Astrocyte (in vitro differentiated cells and primary cell): ENCODE measurements at regions not wholly inside any gene's neighbourhood (a gene's known extent, or its start where the extent isn't known, plus 50 kb on each side); places are given as distances from the start of the nearest gene placed in this dataset.

ENCODE experiments used
- DNase-seq: peaks from one replicate; pipeline ENCODE4 v3.0.0-alpha.2; 2010; ENCODE audit warnings: low read depth
- FAIRE-seq: peaks from 2 replicates; lab custom pipeline; 2011; peaks lifted over from hg19 to GRCh38; lab: Jason Lieb, UNC
- H2AFZ ChIP-seq: 2 replicates; pipeline ENCODE4 v1.6.0; 2012; ENCODE audit warnings: low read depth, low read length, inconsistent platforms
- H3K27ac ChIP-seq: 2 replicates; pipeline ENCODE4 v1.5.1; 2011; ENCODE audit warnings: low read depth, low read length, inconsistent platforms
- H3K27me3 ChIP-seq: 2 replicates; pipeline ENCODE4 v1.6.0; 2011; ENCODE audit warnings: low read length, inconsistent platforms; ENCODE audit not compliant: insufficient read depth
- H3K36me3 ChIP-seq: 2 replicates; pipeline ENCODE4 v1.5.1; 2011; ENCODE audit warnings: low read length, inconsistent platforms; ENCODE audit not compliant: insufficient read depth
- H3K4me1 ChIP-seq: 2 replicates; pipeline ENCODE4 v1.5.1; 2011; ENCODE audit warnings: low read length, inconsistent platforms; ENCODE audit not compliant: insufficient read depth
- H3K4me2 ChIP-seq: 2 replicates; pipeline ENCODE4 v1.6.0; 2012; ENCODE audit warnings: low read length, inconsistent platforms
- H3K4me3 ChIP-seq: 2 replicates; pipeline ENCODE4 v1.5.1; 2011; ENCODE audit warnings: low read depth, mild to moderate bottlenecking, low read length, inconsistent platforms; ENCODE audit not compliant: insufficient read depth
- H3K79me2 ChIP-seq: 2 replicates; pipeline ENCODE4 v1.6.0; 2012; ENCODE audit warnings: mild to moderate bottlenecking, low read length, inconsistent platforms; ENCODE audit not compliant: insufficient read depth
- H3K9ac ChIP-seq: 2 replicates; pipeline ENCODE4 v1.6.0; 2012; ENCODE audit warnings: mild to moderate bottlenecking, low read length, inconsistent platforms
- H3K9me3 ChIP-seq: 2 replicates; pipeline ENCODE4 v1.5.1; 2012; ENCODE audit warnings: low read depth, mild to moderate bottlenecking, low read length, inconsistent platforms; ENCODE audit not compliant: insufficient read depth
- H4K20me1 ChIP-seq: 2 replicates; pipeline ENCODE4 v1.6.0; 2012; ENCODE audit warnings: low read length, inconsistent platforms; ENCODE audit not compliant: insufficient read depth
- H3K27ac Mint-ChIP-seq: one replicate; pipeline ENCODE4 v1.8.0; 2021; ENCODE audit warnings: mild to moderate bottlenecking, mixed read lengths; ENCODE audit not compliant: unreplicated experiment
- H3K27me3 Mint-ChIP-seq: one replicate; pipeline ENCODE4 v1.8.0; 2021; ENCODE audit warnings: low read depth, mixed read lengths; ENCODE audit not compliant: unreplicated experiment
- H3K36me3 Mint-ChIP-seq: one replicate; pipeline ENCODE4 v1.8.0; 2021; ENCODE audit warnings: low read depth, mixed read lengths; ENCODE audit not compliant: unreplicated experiment
- H3K4me1 Mint-ChIP-seq: one replicate; pipeline ENCODE4 v1.8.0; 2021; ENCODE audit warnings: low read depth, mixed read lengths; ENCODE audit not compliant: unreplicated experiment
- H3K4me3 Mint-ChIP-seq: one replicate; pipeline ENCODE4 v1.8.0; 2021; ENCODE audit warnings: mild to moderate bottlenecking, moderate library complexity, mixed read lengths; ENCODE audit not compliant: unreplicated experiment
- H3K9me3 Mint-ChIP-seq: one replicate; pipeline ENCODE4 v1.8.0; 2021; ENCODE audit warnings: mild to moderate bottlenecking, mixed read lengths; ENCODE audit not compliant: unreplicated experiment
- CTCF ChIP-seq: IDR thresholded peaks from 2 replicates; pipeline ENCODE4 v1.5.1; 2011; ENCODE audit warnings: low read depth, mild to moderate bottlenecking, inconsistent platforms, low read length, moderate library complexity; ENCODE audit not compliant: insufficient read depth
- EZH2 ChIP-seq: IDR thresholded peaks from 2 replicates; pipeline ENCODE4 v1.6.1; 2012; ENCODE audit warnings: mild to moderate bottlenecking, low read length, inconsistent platforms; ENCODE audit not compliant: insufficient read depth

- FAIRE-seq (no peak), DNase-seq (no peak)
- Mint-ChIP-seq H3K27me3 (peaks cover 38% of the 10 kb centered on the region), H3K9me3 (no peaks in the 10 kb centered on the region), H3K36me3 (no peaks in the 10 kb centered on the region), H3K27ac (no peak overlapping the region), H3K4me3 (no peak overlapping the region), H3K4me1 (peaks cover 2% of the 10 kb centered on the region)
- no peaks in the 10 kb centered on the region for H3K9me3 ChIP-seq
- H3K4me1 ChIP-seq, result peaks cover 7% of the 10 kb centered on the region
- TF ChIP-seq CTCF (no peak), EZH2 (no peak)
- no peak overlapping the region for H3K4me3 ChIP-seq
- H3K4me2 ChIP-seq, result no peak overlapping the region
- H2AFZ ChIP-seq, result no peak overlapping the region
- H3K27ac ChIP-seq, result no peak overlapping the region
- H4K20me1 ChIP-seq, result no peaks in the 10 kb centered on the region
- H3K36me3 ChIP-seq, result no peaks in the 10 kb centered on the region
- H3K9ac ChIP-seq, result no peak overlapping the region
- H3K79me2 ChIP-seq, result no peaks in the 10 kb centered on the region
- H3K27me3 ChIP-seq, result no peaks in the 10 kb centered on the region
These were observed 167.1 kb downstream of the MAFB start for GRCh38 chr20:40521962-40522361.

GRCh38 chr20:40519918-40520317 lies 169.1 kb downstream of the MAFB start:
- Mint-ChIP-seq H3K9me3 (no peaks in the 10 kb centered on the region), H3K36me3 (no peaks in the 10 kb centered on the region), H3K4me3 (no peak overlapping the region), H3K27ac (no peak overlapping the region), H3K4me1 (no peaks in the 10 kb centered on the region), H3K27me3 (peaks cover 39% of the 10 kb centered on the region)
- no peak for FAIRE-seq
- Histone ChIP-seq H3K27me3 (no peaks in the 10 kb centered on the region), H4K20me1 (no peaks in the 10 kb centered on the region), H2AFZ (no peak overlapping the region), H3K27ac (no peak overlapping the region), H3K9ac (no peak overlapping the region), H3K36me3 (no peaks in the 10 kb centered on the region), H3K4me1 (peaks cover 3% of the 10 kb centered on the region), H3K4me3 (no peak overlapping the region), H3K4me2 (no peak overlapping the region), H3K79me2 (no peaks in the 10 kb centered on the region), H3K9me3 (no peaks in the 10 kb centered on the region)
- no peak for DNase-seq
- no peak for TF ChIP-seq EZH2
- TF ChIP-seq CTCF, result no peak

GRCh38 chr20:40512994-40513393 lies 176.0 kb downstream of the MAFB start:
- no peaks in the 10 kb centered on the region for H3K79me2 ChIP-seq
- H3K27me3 ChIP-seq, result no peaks in the 10 kb centered on the region
- Mint-ChIP-seq H3K27ac (no peak overlapping the region), H3K36me3 (peaks cover 4% of the 10 kb centered on the region), H3K4me1 (peaks cover 3% of the 10 kb centered on the region), H3K27me3 (peaks cover 53% of the 10 kb centered on the region), H3K9me3 (no peaks in the 10 kb centered on the region), H3K4me3 (no peak overlapping the region)
- FAIRE-seq, result no peak
- no peaks in the 10 kb centered on the region for H3K36me3 ChIP-seq
- DNase-seq, result peak; percentile 26
- no peak overlapping the region for H2AFZ ChIP-seq
- TF ChIP-seq EZH2, result no peak
- TF ChIP-seq CTCF, result no peak
- no peak overlapping the region for H3K27ac ChIP-seq
- no peak overlapping the region for H3K4me2 ChIP-seq
- no peak overlapping the region for H3K9ac ChIP-seq
- no peak overlapping the region for H3K4me3 ChIP-seq
- peaks cover 3% of the 10 kb centered on the region for H3K4me1 ChIP-seq
- H4K20me1 ChIP-seq, result no peaks in the 10 kb centered on the region
- no peaks in the 10 kb centered on the region for H3K9me3 ChIP-seq
